ENCODE measurements at regions not wholly inside any gene's neighbourhood (a gene's known extent, or its start where the extent isn't known, plus 50 kb on each side); places are given as distances from the start of the nearest gene placed in this dataset.

DNA sequence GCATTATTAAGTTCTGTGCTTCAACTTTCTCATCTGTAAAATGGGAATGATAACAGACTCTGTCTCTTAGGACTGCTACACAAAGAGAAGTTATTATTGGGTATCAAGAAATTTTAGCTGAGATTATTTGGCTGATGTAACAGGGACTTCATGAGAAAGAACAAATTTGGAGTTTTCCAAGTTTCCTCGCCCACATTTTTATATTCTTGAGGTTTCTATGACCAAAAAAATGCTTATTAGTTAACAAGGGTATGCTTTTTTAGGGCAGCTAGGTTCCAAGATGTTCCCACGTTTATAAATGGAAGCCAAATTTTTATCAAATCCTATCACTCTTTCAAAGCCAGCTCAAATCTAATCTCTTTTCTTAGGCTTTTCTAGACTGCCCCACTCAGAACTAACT, 50.6 kb upstream of the C3orf80 start:
- H3K9me3 Mint-ChIP-seq: peaks cover 13 to 14% of the 10 kb centered on the region in 2 experiments
- WGBS (ENCODE audit: extremely low coverage, insufficient read length, low lambda C conversion rate): no CpG with 5 or more reads among the region's 2 CpGs
- H3K9ac ChIP-seq (ENCODE audit: extremely low read depth, insufficient read length, low read length): no peak overlapping the region
- H3K9me3 ChIP-seq (ENCODE audit: control insufficient read depth, low read depth, low read length): no peaks in the 10 kb centered on the region
- no peak overlapping the region for H3K4ac ChIP-seq (ENCODE audit: low read depth, low read length)
- H4K91ac ChIP-seq (ENCODE audit: insufficient read length, low read depth, low read length): no peak overlapping the region
- no peak overlapping the region for H2BK12ac ChIP-seq (ENCODE audit: insufficient read length, low read depth, low read length)
- no peak for DNase-seq
- H3K14ac ChIP-seq (ENCODE audit: insufficient read depth, low read length): no peak overlapping the region
- no peak overlapping the region for H2AK5ac ChIP-seq (ENCODE audit: insufficient read length, low read length)
- H4K20me1 ChIP-seq (ENCODE audit: control insufficient read depth, insufficient read depth, insufficient read length): no peaks in the 10 kb centered on the region
- no peak overlapping the region for H3K4me3 Mint-ChIP-seq
- no peak overlapping the region for H3T11ph ChIP-seq (ENCODE audit: low read length)
- H3K4me1 Mint-ChIP-seq: peaks cover 1 to 3% of the 10 kb centered on the region in 2 experiments; a peak in 2 of 4 replicates
- no peaks in the 10 kb centered on the region for H3K27me3 ChIP-seq (ENCODE audit: insufficient read depth, low read length)
- H3K27me3 Mint-ChIP-seq (ENCODE audit: low read depth): no peaks in the 10 kb centered on the region
- no peaks in the 10 kb centered on the region for H3K79me1 ChIP-seq (ENCODE audit: insufficient read depth, low read depth, low read length, poor library complexity, severe bottlenecking)
- no peak overlapping the region for H3K18ac ChIP-seq (ENCODE audit: insufficient read length, low read depth, low read length)
- no peaks in the 10 kb centered on the region for H3K4me1 ChIP-seq (ENCODE audit: insufficient read depth, low read length)
- H2BK20ac ChIP-seq (ENCODE audit: low read depth, low read length, poor library complexity, severe bottlenecking): no peak overlapping the region
- no peak overlapping the region for H2BK15ac ChIP-seq (ENCODE audit: low read depth, low read length)
- H2AFZ ChIP-seq (ENCODE audit: low read length): no peak overlapping the region
- H3K56ac ChIP-seq (ENCODE audit: insufficient read length, low read depth, low read length): no peak overlapping the region
- no peak overlapping the region for H4K5ac ChIP-seq (ENCODE audit: insufficient read length, low read depth, low read length)
- peaks cover 2 to 12% (median 11%) of the 10 kb centered on the region in 3 experiments; a peak in 5 of 7 replicates for H3K36me3 Mint-ChIP-seq (ENCODE audit: insufficient read depth in 1 of 3, low read depth in 3 of 3)
- H3K23me2 ChIP-seq (ENCODE audit: insufficient read length, low read depth, low read length, poor library complexity, severe bottlenecking): no peaks in the 10 kb centered on the region
- H3K79me2 ChIP-seq (ENCODE audit: insufficient read depth, low read length): no peaks in the 10 kb centered on the region
- H3K23ac ChIP-seq (ENCODE audit: insufficient read length, low read depth, low read length): no peak overlapping the region
- no peak overlapping the region for H3K27ac Mint-ChIP-seq
- no peak overlapping the region for H3K27ac ChIP-seq (ENCODE audit: insufficient read length, low read depth, low read length)
- no peak overlapping the region for H2BK120ac ChIP-seq (ENCODE audit: low read depth, low read length, poor library complexity, severe bottlenecking)
- H4K8ac ChIP-seq (replicated peaks; ENCODE audit: insufficient read length, low read depth, low read length): no peak overlapping the region
- H3K4me2 ChIP-seq (ENCODE audit: insufficient read depth, insufficient read length, low read length): no peak overlapping the region
- TF ChIP-seq, protein P1, sequence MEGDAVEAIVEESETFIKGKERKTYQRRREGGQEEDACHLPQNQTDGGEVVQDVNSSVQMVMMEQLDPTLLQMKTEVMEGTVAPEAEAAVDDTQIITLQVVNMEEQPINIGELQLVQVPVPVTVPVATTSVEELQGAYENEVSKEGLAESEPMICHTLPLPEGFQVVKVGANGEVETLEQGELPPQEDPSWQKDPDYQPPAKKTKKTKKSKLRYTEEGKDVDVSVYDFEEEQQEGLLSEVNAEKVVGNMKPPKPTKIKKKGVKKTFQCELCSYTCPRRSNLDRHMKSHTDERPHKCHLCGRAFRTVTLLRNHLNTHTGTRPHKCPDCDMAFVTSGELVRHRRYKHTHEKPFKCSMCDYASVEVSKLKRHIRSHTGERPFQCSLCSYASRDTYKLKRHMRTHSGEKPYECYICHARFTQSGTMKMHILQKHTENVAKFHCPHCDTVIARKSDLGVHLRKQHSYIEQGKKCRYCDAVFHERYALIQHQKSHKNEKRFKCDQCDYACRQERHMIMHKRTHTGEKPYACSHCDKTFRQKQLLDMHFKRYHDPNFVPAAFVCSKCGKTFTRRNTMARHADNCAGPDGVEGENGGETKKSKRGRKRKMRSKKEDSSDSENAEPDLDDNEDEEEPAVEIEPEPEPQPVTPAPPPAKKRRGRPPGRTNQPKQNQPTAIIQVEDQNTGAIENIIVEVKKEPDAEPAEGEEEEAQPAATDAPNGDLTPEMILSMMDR (conservative IDR thresholded peaks at IDR 0.05): no peak
- H2BK5ac ChIP-seq (ENCODE audit: insufficient read length, low read length): no peak overlapping the region
